DOHH2 (cell line): ENCODE measurements at regions not wholly inside any gene's neighbourhood (a gene's known extent, or its start where the extent isn't known, plus 50 kb on each side); places are given as distances from the start of the nearest gene placed in this dataset.
"Not testable (repeated sequence)": the region's sequence is repeated elsewhere in the genome, so short reads cannot be mapped to it uniquely, and the experiment has no call there.

Experiments
- H3F3A ChIP-seq: fragments of 200-600 bp; sonication (generic), shearing (Covaris generic); 2 replicates; pipeline ENCODE4 v1.6.0; 2016; ENCODE audit warnings: antibody characterized with exemption, mild to moderate bottlenecking; ENCODE audit not compliant: control insufficient read depth, insufficient read depth
- H3K27ac ChIP-seq: fragments of 200-600 bp; sonication (generic); 2 replicates; pipeline ENCODE4 v1.5.1; 2014; ENCODE audit warnings: low read depth, mild to moderate bottlenecking, low read length, moderate library complexity
- H3K27me3 ChIP-seq: fragments of 200-600 bp; sonication (generic); 2 replicates; pipeline ENCODE4 v1.6.1; 2014; ENCODE audit warnings: mild to moderate bottlenecking, low read length, mixed read lengths; ENCODE audit not compliant: control insufficient read depth
- H3K36me3 ChIP-seq: fragments of 200-600 bp; sonication (generic); 2 replicates; pipeline ENCODE4 v1.6.1; 2014; ENCODE audit warnings: mild to moderate bottlenecking, low read length, moderate library complexity, mixed read lengths; ENCODE audit not compliant: control insufficient read depth
- H3K4me1 ChIP-seq: fragments of 200-600 bp; sonication (generic); 2 replicates; pipeline ENCODE4 v1.6.1; 2014; ENCODE audit warnings: mild to moderate bottlenecking, low read length, mixed read lengths; ENCODE audit not compliant: control insufficient read depth
- H3K4me2 ChIP-seq: fragments of 200-600 bp; sonication (generic); 2 replicates; pipeline ENCODE4 v1.6.0; 2014; ENCODE audit warnings: mild to moderate bottlenecking, low read length, moderate library complexity
- H3K4me3 ChIP-seq: fragments of 200-600 bp; sonication (generic); 2 replicates; pipeline ENCODE4 v1.5.1; 2014; ENCODE audit warnings: mild to moderate bottlenecking, low read length, mixed read lengths
- H3K79me2 ChIP-seq: fragments of 200-600 bp; sonication (generic); 2 replicates; pipeline ENCODE4 v1.6.1; 2014; ENCODE audit warnings: mild to moderate bottlenecking, low read length, mixed read lengths; ENCODE audit not compliant: control insufficient read depth
- H3K9me2 ChIP-seq: fragments of 200-600 bp; sonication (generic); replicated peaks from 2 replicates; pipeline ENCODE4 v1.6.1; 2014; ENCODE audit warnings: mild to moderate bottlenecking, low read length, mixed read lengths; ENCODE audit not compliant: control insufficient read depth
- H3K9me3 ChIP-seq: fragments of 200-600 bp; sonication (generic); 2 replicates; pipeline ENCODE4 v1.6.1; 2014; ENCODE audit warnings: antibody characterized with exemption, low read length, mixed read lengths; ENCODE audit not compliant: control insufficient read depth, insufficient read depth
- H4K20me1 ChIP-seq: fragments of 200-600 bp; sonication (generic); 2 replicates; pipeline ENCODE4 v1.6.0; 2014; ENCODE audit warnings: low read depth, mild to moderate bottlenecking, antibody characterized with exemption, low read length, moderate library complexity; ENCODE audit not compliant: control insufficient read depth, insufficient read depth
- EZH2phosphoT487 ChIP-seq: fragments of 200-600 bp; sonication (generic); IDR thresholded peaks from 2 replicates; pipeline ENCODE4 v1.6.1; 2017; ENCODE audit warnings: borderline replicate concordance, mild to moderate bottlenecking, antibody characterized with exemption, low read length, moderate library complexity, mixed read lengths
- TF ChIP-seq, protein P1 (sequence below): fragments of 200-600 bp; sonication (generic); IDR thresholded peaks from one replicate; pipeline ENCODE4 v1.5.1; 2014; ENCODE audit warnings: antibody characterized with exemption, mild to moderate bottlenecking, low read depth, low read length; ENCODE audit not compliant: poor library complexity, severe bottlenecking

DNA sequence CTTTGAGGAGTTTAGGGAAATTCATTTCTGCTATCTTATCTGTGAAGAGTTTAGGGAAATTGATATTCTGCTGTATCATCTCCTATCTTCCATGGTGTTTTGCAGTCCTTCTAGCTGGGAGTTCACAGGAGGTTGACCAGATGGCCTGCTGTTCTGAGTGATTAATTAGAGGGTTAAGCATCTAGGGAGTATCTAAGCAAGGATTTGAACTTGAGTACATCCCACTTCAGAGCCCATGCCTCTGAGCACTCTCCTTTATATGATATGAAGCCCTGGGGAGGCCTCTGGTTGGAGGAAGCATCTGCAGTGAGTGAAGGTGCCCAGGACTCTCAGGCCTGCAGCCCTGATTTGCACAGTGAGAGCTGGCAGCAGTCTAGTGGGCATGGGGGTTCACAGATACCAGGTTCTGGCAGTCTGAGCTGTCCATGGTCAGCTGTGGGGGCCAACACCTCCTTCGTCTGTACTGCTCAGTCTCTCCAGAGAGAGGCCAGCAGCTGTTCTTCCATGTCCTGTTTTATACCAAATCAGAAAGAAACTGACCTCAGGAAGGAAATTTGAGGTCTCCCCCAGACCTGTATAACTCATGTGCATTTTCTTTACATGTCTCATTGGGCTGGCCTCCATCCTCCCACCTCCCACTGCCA lies 156.9 kb downstream of the PLCE1 start:
- Histone ChIP-seq H3K27me3 (no peaks in the 10 kb centered on the region), H3K4me1 (no peaks in the 10 kb centered on the region), H3F3A (no peaks in the 10 kb centered on the region), H3K4me2 (no peak overlapping the region), H3K9me2 (no peaks in the 10 kb centered on the region), H3K4me3 (no peak overlapping the region), H4K20me1 (no peaks in the 10 kb centered on the region), H3K36me3 (no peaks in the 10 kb centered on the region), H3K27ac (no peak overlapping the region), H3K9me3 (no peaks in the 10 kb centered on the region; the same call in 1 of the 2 replicates), H3K79me2 (no peaks in the 10 kb centered on the region)
- TF ChIP-seq EZH2phosphoT487 = no peak
- TF ChIP-seq, protein P1, sequence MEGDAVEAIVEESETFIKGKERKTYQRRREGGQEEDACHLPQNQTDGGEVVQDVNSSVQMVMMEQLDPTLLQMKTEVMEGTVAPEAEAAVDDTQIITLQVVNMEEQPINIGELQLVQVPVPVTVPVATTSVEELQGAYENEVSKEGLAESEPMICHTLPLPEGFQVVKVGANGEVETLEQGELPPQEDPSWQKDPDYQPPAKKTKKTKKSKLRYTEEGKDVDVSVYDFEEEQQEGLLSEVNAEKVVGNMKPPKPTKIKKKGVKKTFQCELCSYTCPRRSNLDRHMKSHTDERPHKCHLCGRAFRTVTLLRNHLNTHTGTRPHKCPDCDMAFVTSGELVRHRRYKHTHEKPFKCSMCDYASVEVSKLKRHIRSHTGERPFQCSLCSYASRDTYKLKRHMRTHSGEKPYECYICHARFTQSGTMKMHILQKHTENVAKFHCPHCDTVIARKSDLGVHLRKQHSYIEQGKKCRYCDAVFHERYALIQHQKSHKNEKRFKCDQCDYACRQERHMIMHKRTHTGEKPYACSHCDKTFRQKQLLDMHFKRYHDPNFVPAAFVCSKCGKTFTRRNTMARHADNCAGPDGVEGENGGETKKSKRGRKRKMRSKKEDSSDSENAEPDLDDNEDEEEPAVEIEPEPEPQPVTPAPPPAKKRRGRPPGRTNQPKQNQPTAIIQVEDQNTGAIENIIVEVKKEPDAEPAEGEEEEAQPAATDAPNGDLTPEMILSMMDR = no peak

DNA sequence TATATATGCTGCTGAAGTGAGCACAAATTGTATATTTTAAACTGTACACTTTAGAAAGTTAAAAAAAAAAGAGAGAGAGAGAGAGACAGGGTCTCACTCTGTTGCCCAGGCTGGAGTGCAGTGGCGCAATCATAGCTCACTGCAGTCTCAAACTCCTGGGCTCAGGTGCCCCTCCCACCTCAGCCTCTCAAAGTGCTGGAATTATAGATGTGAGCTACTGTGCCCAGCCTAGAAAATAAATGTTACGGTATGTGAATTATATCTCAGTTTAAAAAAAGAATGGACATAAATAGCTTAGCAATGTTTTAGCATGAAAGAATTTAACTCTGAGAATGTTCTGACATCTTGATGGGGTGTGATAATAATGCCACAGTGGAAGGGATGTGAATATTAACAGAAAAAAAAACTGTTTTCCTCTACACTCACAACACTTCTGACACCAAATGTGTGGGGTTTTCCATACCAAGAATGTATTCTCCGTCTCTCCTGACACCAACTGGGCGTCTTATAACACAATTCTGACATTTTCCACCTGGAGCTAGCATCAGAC lies 162.1 kb downstream of the PLCE1 start:
- H3K36me3 ChIP-seq = no peaks in the 10 kb centered on the region
- TF ChIP-seq, protein P1 = no peak
- no peak for TF ChIP-seq EZH2phosphoT487

DNA sequence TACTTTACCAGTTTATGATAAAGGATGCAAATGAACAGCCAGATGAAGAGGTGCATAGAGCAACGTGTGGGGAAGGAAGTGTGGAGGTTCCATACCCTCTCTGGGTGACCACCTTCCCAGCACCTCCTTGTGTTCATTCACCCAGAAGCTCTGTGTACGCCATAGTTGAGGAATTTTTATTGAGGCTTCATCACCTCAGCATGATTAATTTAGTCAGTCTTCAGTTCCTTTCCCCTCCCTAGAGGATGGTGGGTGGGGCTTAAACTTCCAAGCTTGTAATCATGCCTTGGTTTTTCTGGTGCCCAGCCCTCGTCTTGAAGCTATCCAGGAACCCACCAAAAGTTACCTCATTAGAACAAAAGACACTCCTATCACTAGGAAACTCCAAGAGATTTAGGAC lies 162.7 kb downstream of the PLCE1 start:
- no peaks in the 10 kb centered on the region for H3K9me2 ChIP-seq
- H3K36me3 ChIP-seq = no peaks in the 10 kb centered on the region
- H3K4me1 ChIP-seq = no peaks in the 10 kb centered on the region
- H3K9me3 ChIP-seq = no peaks in the 10 kb centered on the region
- H3K4me2 ChIP-seq = no peak overlapping the region
- no peak overlapping the region for H3K4me3 ChIP-seq
- no peaks in the 10 kb centered on the region for H3K79me2 ChIP-seq
- no peaks in the 10 kb centered on the region for H3K27me3 ChIP-seq
- TF ChIP-seq EZH2phosphoT487 = no peak
- TF ChIP-seq, protein P1 = no peak
- H4K20me1 ChIP-seq = no peaks in the 10 kb centered on the region
- no peaks in the 10 kb centered on the region for H3F3A ChIP-seq
- no peak overlapping the region for H3K27ac ChIP-seq

More for the DNA sequence above, 162.1 kb downstream of the PLCE1 start:
- Histone ChIP-seq H3K4me2 (no peak overlapping the region), H3K27me3 (no peaks in the 10 kb centered on the region), H3F3A (no peaks in the 10 kb centered on the region), H3K9me3 (no peaks in the 10 kb centered on the region), H3K79me2 (no peaks in the 10 kb centered on the region), H4K20me1 (no peaks in the 10 kb centered on the region), H3K27ac (no peak overlapping the region), H3K4me1 (no peaks in the 10 kb centered on the region), H3K9me2 (no peaks in the 10 kb centered on the region), H3K4me3 (no peak overlapping the region)

DNA sequence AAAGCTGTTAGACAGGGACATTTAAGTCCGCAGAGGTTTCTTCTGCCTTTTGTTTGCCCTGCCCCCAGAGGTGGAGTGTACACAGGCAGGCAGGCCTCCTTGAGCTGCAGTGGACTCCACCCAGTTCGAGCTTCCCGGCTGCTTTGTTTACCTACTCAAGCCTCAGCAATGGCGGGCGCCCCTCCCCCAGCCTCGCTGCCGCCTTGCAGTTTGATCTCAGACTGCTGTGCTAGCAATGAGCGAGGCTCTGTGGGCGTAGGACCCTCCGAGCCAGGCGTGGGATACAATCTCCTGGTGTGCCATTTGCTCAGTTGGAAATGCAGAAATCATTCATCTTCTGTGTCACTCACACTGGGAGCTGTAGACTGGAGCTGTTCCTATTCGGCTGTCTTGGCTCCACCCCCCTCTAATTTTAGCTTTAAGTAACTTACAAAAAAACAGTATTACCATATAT lies 171.5 kb downstream of the PLCE1 start:
- not testable (repeated sequence) for H3K9me3 ChIP-seq, H3K36me3 ChIP-seq, H4K20me1 ChIP-seq, H3K9me2 ChIP-seq, H3K27me3 ChIP-seq, H3K4me3 ChIP-seq, H3F3A ChIP-seq, H3K4me2 ChIP-seq, H3K27ac ChIP-seq, H3K4me1 ChIP-seq, H3K79me2 ChIP-seq
